Urinary bladder (tissue), 4 donors: ENCODE measurements at regions not wholly inside any gene's neighbourhood (a gene's known extent, or its start where the extent isn't known, plus 50 kb on each side); places are given as distances from the start of the nearest gene placed in this dataset. TPM values are rescaled to one million over a fixed set of nuclear protein-coding genes. Genes with fewer than 3 reads are reported as not detected.

Experiments used
- DNase-seq: peaks from one replicate; pipeline ENCODE4 v3.0.0-alpha.2; 2015; ENCODE audit errors: extremely low spot score
- H3K27ac ChIP-seq: one replicate; pipeline ENCODE4 v1.5.1; 2013; ENCODE audit warnings: low read depth, mild to moderate bottlenecking, moderate library complexity
- H3K36me3 ChIP-seq: one replicate; pipeline ENCODE4 v1.6.1; 2013; ENCODE audit warnings: mild to moderate bottlenecking, moderate library complexity; ENCODE audit not compliant: insufficient read depth
- H3K4me1 ChIP-seq: one replicate; pipeline ENCODE4 v1.6.1; 2013; ENCODE audit warnings: mild to moderate bottlenecking, moderate library complexity; ENCODE audit not compliant: insufficient read depth
- H3K4me3 ChIP-seq: one replicate; pipeline ENCODE4 v1.5.1; 2013; ENCODE audit warnings: low read depth, low read length
- WGBS: extraction: QIAGEN DNeasy Blood & Tissue Kit; methylation state at CpG from one replicate; pipeline ENCODE4 v1.1.7; 2013; 5-methylcytosine and 5-hydroxymethylcytosine counted together
- small RNA-seq: library from RNA; depleted of rRNA; stranded (forward); fragments of <200 nt; gene quantifications from one replicate; pipeline ENCODE3, GENCODE V24; 2014
- donor health status: healthy with polysubstance abuse.
- donor health status: healthy.

GRCh38 chrX:134181275-134181660 is 55.7 kb upstream of the CCDC160 start:
- Histone ChIP-seq H3K36me3 (no peaks in the 10 kb centered on the region), H3K27ac (no peak overlapping the region), H3K4me1 (no peaks in the 10 kb centered on the region), H3K4me3 (no peak overlapping the region)
- DNase-seq, result no peak
- WGBS, result 65% methylated on average over 2 of the region's 2 CpGs

- H3K4me3 ChIP-seq, result no peak overlapping the region
- H3K4me1 ChIP-seq, result no peaks in the 10 kb centered on the region
- no peak overlapping the region for H3K27ac ChIP-seq
- 87% methylated on average over 6 of the region's 6 CpGs for WGBS
- H3K36me3 ChIP-seq, result no peaks in the 10 kb centered on the region
- DNase-seq, result no peak
Observed at GRCh38 chrX:134183665-134184064, 53.3 kb upstream of the CCDC160 start.

GRCh38 chrX:134184936-134185335 is 52.0 kb upstream of the CCDC160 start:
- H3K4me3 ChIP-seq, result no peak overlapping the region
- H3K27ac ChIP-seq, result no peak overlapping the region
- no peak for DNase-seq
- no peaks in the 10 kb centered on the region for H3K36me3 ChIP-seq
- WGBS, result 90% methylated on average over 1 of the region's 1 CpG
- H3K4me1 ChIP-seq, result no peaks in the 10 kb centered on the region

GRCh38 chrX:134186362-134187121 is 50.4 kb upstream of the CCDC160 start:
- H3K4me3 ChIP-seq, result no peak overlapping the region
- no peak for DNase-seq
- H3K4me1 ChIP-seq, result no peaks in the 10 kb centered on the region
- 49% methylated on average over 8 of the region's 8 CpGs for WGBS
- H3K27ac ChIP-seq, result no peak overlapping the region
- H3K36me3 ChIP-seq, result no peaks in the 10 kb centered on the region

Small RNAs in the stretch of these regions (small RNA-seq; reads per million reads assigned to genes)
- gene RF00019 (not detected), gene TIMM8BP2 (not detected)
